ENCODE measurements at regions not wholly inside any gene's neighbourhood (a gene's known extent, or its start where the extent isn't known, plus 50 kb on each side); places are given as distances from the start of the nearest gene placed in this dataset.

DNA sequence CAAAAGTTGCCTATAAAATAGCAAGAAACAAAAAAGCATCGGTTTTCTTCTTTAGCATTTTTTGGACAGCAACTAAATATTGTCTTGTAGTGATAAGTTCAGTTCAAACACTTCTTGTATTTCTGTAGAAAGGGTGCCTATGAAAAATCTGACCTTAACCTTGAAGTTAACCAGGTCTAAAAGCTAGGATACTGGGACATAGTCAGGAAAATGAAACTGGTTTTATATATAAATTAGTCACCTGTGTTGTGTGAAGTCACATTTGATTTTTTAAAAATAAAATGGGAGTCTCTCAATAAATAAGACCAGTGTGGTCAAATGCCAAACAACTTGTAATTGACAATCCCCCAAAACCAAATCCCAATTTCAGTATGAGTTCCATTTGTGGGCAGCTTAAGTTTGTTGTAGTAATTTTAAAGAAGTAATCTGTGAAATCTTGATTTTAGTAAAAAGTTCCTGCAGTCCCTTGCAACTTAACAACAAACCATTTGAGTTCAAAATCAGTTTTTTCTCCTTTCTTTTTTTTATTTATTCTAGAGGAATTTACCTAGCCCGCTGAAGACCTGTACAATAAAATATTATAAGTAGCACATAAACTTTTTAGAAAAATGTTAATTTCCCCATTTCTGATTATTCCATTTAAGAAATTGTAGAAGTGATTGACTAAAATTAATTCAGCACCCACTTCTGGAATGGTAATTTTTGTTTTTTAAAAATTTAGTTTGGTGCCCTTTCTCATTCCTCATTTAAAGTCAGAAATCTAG is 84.5 kb upstream of the PPARA start:
- TF ChIP-seq, protein P1, sequence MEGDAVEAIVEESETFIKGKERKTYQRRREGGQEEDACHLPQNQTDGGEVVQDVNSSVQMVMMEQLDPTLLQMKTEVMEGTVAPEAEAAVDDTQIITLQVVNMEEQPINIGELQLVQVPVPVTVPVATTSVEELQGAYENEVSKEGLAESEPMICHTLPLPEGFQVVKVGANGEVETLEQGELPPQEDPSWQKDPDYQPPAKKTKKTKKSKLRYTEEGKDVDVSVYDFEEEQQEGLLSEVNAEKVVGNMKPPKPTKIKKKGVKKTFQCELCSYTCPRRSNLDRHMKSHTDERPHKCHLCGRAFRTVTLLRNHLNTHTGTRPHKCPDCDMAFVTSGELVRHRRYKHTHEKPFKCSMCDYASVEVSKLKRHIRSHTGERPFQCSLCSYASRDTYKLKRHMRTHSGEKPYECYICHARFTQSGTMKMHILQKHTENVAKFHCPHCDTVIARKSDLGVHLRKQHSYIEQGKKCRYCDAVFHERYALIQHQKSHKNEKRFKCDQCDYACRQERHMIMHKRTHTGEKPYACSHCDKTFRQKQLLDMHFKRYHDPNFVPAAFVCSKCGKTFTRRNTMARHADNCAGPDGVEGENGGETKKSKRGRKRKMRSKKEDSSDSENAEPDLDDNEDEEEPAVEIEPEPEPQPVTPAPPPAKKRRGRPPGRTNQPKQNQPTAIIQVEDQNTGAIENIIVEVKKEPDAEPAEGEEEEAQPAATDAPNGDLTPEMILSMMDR (IDR thresholded peaks at IDR 0.05; ENCODE audit: extremely low read depth, missing control alignments), result no peak
- no peak for DNase-seq (ENCODE audit: low spot score)

DNA sequence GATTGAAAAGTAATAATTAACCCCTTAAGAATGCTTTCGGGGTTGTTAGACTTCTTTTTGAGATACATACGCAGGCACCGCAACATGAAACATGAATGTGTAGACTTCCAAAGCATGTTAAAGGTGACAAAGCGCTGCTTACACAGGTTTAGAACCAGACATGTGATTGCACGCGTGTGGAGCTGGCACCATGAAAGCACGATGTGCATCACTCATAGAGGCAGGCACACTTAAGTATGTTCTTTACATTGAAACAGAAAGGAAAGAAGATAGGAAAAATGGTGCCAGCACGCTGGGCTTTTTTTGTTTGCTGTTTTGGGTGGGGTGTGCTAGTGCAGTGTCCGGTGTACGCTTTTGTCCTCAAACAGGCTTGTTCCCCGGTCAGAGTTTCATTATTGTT is 83.6 kb upstream of the PPARA start:
- TF ChIP-seq, protein P1 (IDR thresholded peaks at IDR 0.05; ENCODE audit: extremely low read depth, missing control alignments), result no peak
- no peak for DNase-seq (ENCODE audit: low spot score)

DNA sequence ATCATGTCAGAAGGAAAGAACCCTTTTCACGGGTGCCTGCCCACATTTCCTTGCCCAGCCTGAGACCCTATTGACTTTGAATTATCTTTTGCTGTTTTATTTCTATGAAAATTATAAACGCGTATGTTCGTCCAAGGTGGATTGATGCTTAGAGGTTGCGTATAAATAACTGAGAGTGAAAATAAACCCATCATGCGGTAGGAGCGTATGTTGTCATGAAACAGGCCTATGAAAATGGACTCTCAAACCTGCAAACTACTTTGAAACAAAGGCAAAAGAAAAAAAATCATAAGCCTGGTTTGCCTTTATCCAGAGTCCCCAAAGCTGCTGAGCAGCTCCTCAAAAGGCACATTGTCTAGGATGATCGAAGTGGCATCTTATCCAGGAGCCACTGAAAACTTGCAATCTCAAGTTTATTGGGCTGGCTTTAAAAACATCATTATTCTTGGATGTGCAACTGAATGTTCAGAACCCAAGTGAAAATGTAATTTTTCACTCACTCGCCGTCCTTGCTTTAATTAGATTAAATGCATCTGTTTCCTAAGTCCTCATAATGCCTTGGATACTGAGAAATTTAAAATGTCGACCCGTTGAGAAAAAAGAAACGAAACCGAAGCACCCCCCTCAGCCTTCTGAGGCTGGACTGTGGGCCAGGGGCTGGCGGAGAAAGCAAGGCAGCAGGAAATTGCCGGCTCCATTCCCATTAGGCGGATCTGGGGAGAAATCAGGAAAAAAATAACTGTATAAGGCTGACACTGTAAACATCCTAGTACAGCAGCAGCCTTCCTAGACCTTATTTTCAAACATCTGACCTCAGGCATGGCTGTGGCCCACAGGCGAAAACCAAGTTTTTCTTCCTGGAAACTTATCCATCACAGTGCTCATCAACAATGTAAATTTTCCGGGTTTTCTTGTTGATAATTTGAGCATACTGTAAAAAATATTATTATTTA is 82.9 kb upstream of the PPARA start:
- TF ChIP-seq, protein P1 (IDR thresholded peaks at IDR 0.05; ENCODE audit: extremely low read depth, missing control alignments), result no peak
- no peak for DNase-seq (ENCODE audit: low spot score)

DNA sequence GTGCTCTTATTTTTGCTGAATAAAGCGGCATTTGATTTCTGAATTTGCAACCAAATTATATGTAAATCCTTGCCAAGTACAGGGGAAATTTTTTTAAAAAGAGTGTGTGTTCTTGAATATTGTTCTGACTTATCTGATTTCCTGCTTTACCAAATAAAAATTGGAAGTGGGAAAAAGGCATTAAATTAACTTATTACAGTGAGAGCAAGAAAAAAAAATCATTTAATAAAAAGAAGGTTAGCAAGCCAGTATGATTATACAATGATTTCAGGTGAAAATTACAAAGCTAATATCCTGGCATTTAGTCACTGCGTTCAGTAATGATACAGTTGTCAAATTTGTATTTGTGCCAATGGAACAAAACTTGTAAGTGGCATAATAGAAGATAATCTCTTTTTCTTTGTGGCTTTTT is 82.1 kb upstream of the PPARA start:
- TF ChIP-seq, protein P1 (IDR thresholded peaks at IDR 0.05; ENCODE audit: extremely low read depth, missing control alignments), result no peak
- DNase-seq (ENCODE audit: low spot score), result no peak

DNA sequence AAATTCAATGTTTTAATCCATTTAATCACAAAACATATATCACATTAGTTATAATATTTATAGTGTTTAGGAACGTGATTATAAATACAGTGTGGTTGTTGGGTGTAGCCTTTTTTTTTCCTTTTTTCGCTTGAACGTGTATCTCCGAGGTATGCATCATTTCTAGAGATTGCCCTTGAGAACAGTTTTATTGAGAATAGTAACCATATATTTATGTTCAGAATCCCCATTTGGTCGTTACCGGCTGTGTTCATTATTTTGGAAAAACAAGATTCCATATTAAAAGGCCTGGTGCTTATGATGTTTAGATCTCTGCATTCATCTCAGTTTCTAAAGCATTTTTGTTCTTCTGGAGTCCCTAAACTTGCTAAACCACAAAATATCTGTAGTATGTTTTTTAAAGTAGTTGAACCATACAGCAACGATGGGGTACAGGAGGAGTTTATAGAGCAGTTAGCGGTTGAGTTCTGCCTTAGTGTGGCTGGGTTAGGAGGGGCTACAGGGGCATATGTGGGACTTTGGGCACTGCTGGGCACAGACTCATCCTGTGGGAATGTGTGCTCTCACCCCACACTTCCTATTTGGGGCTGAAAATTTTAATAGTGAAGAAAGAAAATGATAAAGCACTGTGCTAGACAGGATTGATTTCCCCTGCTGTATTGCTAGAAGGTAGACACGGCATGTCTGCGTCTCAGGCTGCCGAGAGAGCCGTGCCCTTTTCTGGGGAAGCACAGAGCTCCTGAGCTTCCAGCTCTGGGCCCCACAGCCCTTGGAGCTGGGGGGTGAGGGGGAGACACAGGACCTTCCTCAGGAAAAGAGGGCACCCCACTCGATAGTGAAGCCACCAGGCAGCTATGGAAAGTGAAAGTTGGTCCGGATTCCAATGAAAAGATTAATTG is 81.5 kb upstream of the PPARA start:
- TF ChIP-seq, protein P1 (IDR thresholded peaks at IDR 0.05; ENCODE audit: extremely low read depth, missing control alignments), result no peak
- no peak for DNase-seq (ENCODE audit: low spot score)

DNA sequence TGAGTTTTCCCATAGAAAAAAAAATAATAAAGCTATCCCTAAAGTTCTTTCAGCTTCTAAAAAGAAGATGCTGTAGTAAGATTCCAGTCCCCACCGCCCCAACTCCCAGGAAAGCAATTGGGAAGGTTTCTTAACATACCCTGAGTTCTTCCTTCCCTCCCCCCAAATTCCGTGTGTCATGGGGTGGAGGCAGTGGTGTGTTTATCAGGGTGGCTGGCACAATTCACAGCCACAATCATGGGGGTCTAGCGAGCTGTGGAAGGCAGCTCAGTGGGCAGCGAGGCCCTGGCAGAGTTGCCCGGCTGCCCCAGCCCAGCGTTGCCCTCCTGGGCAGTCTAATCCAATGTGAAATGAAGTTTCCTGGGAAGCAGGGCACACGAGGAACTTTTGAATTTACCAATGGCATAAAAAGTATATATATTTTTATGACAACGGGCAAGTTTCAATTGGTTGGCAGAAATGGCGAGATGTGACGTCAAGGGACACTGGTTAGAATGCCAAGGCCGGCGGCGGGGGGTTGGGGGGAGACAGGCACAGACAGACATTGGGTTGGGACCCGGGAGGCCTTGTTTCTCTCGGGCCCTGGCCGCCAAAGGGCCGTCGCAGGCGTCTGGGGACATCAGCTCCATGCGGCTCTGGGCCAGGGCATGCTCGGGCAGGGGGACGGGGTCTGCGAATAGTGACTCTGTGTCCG is 80.7 kb upstream of the PPARA start:
- no peak for DNase-seq (ENCODE audit: low spot score)
- TF ChIP-seq, protein P1 (IDR thresholded peaks at IDR 0.05; ENCODE audit: extremely low read depth, missing control alignments), result no peak

Data from GM20000 (cell line).